K562 (cell line): ENCODE measurements at regions not wholly inside any gene's neighbourhood (a gene's known extent, or its start where the extent isn't known, plus 50 kb on each side); places are given as distances from the start of the nearest gene placed in this dataset.

Source experiments
- ATAC-seq: fragments of 200-7000 bp; cut with Tn5 transposase; 3 replicates; pipeline ENCODE4 v1.9.1; 2020; ENCODE audit warnings: moderate library complexity
- BruUV-seq: library from RNA; stranded (reverse); fragments of 400-500 nt; replicated peaks from 2 replicates; lab custom pipeline; 2021; lab: Mats Ljungman, UMichigan
- CTCF ChIA-PET: fragments of 300-600 bp; formaldehyde crosslinking; extraction: SDS; loops from one replicate; lab custom pipeline; 2021; ENCODE audit warnings: low intra/inter-chr PET ratio; lab: Yijun Ruan, JAX
- POLR2A ChIA-PET: fragments of 300-600, 350-650 bp; sonication (Branson Sonifier 250); formaldehyde crosslinking; extraction: SDS; loops from one replicate; lab custom pipeline; 2021; ENCODE audit warnings: antibody characterized with exemption, inconsistent platforms; lab: Yijun Ruan, JAX
- DNase-seq, 4 experiments: peaks; one replicate each; pipeline versions ENCODE4 v3.0.0 to v3.0.0-alpha.2; 2011 to 2018; ENCODE audit warnings: low spot score in 3 of 4, mixed read lengths in 3 of 4; ENCODE audit errors: extremely low read depth in 1 of 4
- FAIRE-seq: peaks from 2 replicates; lab custom pipeline; 2011; peaks lifted over from hg19 to GRCh38; lab: Jason Lieb, UNC
- H2AFZ ChIP-seq: 2 replicates; pipeline ENCODE4 v1.6.0; 2011; ENCODE audit warnings: low read depth, low read length, control low read depth, inconsistent platforms
- H3K27ac ChIP-seq: fragments of 200-600 bp; 3 replicates; pipeline ENCODE4 v1.8.0; 2011; ENCODE audit warnings: low read depth, mild to moderate bottlenecking, control low read depth, inconsistent platforms, low read length, moderate library complexity, mixed read lengths; ENCODE audit errors: extremely low read depth
- H3K27me3 ChIP-seq, 2 experiments: fragments of 300-600 bp in 1 of 2; 2 replicates in 1 of 2; 3 replicates in 1 of 2; pipeline versions ENCODE4 v1.6.0 to v1.8.0; 2011; ENCODE audit warnings: inconsistent platforms in 2 of 2, low read length in 2 of 2, mild to moderate bottlenecking in 1 of 2, mixed read lengths in 1 of 2, moderate library complexity in 1 of 2; ENCODE audit not compliant: control insufficient read depth in 2 of 2, insufficient read depth in 2 of 2
- H3K36me3 ChIP-seq: fragments of 300-600 bp; 3 replicates; pipeline ENCODE4 v1.8.0; 2011; ENCODE audit warnings: mild to moderate bottlenecking, low read length, inconsistent platforms; ENCODE audit not compliant: control insufficient read depth, insufficient read depth
- H3K4me1 ChIP-seq, 2 experiments: fragments of 200-600 bp in 1 of 2; replicated peaks in 1 of 2; 2 replicates in 1 of 2; 3 replicates in 1 of 2; pipeline versions ENCODE4 v1.5.1 to v1.8.0; 2011; ENCODE audit warnings: inconsistent platforms in 2 of 2, low read length in 2 of 2, mild to moderate bottlenecking in 1 of 2, mixed read lengths in 1 of 2, moderate library complexity in 1 of 2; ENCODE audit not compliant: control insufficient read depth in 2 of 2, insufficient read depth in 2 of 2
- H3K4me2 ChIP-seq: 2 replicates; pipeline ENCODE4 v1.6.1; 2011; ENCODE audit warnings: low read length, control low read depth, inconsistent platforms, mixed read lengths; ENCODE audit not compliant: insufficient read depth
- H3K4me3 ChIP-seq: fragments of 200-600 bp; sonication (generic), shearing (Covaris generic); 2 replicates; pipeline ENCODE4 v1.5.1; 2016; ENCODE audit warnings: control low read depth, inconsistent platforms
- H3K79me2 ChIP-seq: fragments of 200-600 bp; 3 replicates; pipeline ENCODE4 v1.8.0; 2011; ENCODE audit warnings: low read length, inconsistent platforms; ENCODE audit not compliant: control insufficient read depth, insufficient read depth
- H3K9ac ChIP-seq, 2 experiments: 2 replicates each; pipeline versions ENCODE4 v1.6.0 to v1.6.1; 2011; ENCODE audit warnings: low read depth in 2 of 2, low read length in 2 of 2, control low read depth in 1 of 2, inconsistent platforms in 1 of 2, mild to moderate bottlenecking in 1 of 2, mixed read lengths in 1 of 2; ENCODE audit not compliant: insufficient read depth in 1 of 2
- H3K9me1 ChIP-seq: one replicate; pipeline ENCODE4 v1.6.0; 2011; ENCODE audit warnings: inconsistent platforms, mild to moderate bottlenecking, low read length, moderate library complexity; ENCODE audit not compliant: control insufficient read depth, insufficient read depth
- H3K9me3 ChIP-seq: replicated peaks from 2 replicates; pipeline ENCODE4 v1.5.1; 2011; ENCODE audit warnings: low read depth, low read length, inconsistent platforms; ENCODE audit not compliant: control insufficient read depth, insufficient read depth
- H4K20me1 ChIP-seq: replicated peaks from 2 replicates; pipeline ENCODE4 v1.6.1; 2011; ENCODE audit warnings: low read length, inconsistent platforms, mixed read lengths; ENCODE audit not compliant: control insufficient read depth, insufficient read depth
- CBX3 ChIP-seq, 2 experiments: IDR thresholded peaks; 1 replicate in 1 of 2; 2 replicates in 1 of 2; pipeline ENCODE4 v1.6.1; 2012; ENCODE audit warnings: inconsistent platforms in 2 of 2, low read length in 2 of 2, borderline replicate concordance in 1 of 2, control low read depth in 1 of 2
- CHD4 ChIP-seq: fragments of 200-600 bp; sonication (generic); IDR thresholded peaks from 3 replicates; pipeline ENCODE4 v1.6.1; 2012; ENCODE audit warnings: low read depth, mild to moderate bottlenecking, mixed read lengths, low read length, inconsistent platforms; ENCODE audit not compliant: insufficient read depth, insufficient replicate concordance, poor library complexity, severe bottlenecking
- DDX20 ChIP-seq: fragments of 450-650 bp; IDR thresholded peaks from 2 replicates; pipeline ENCODE4 v1.6.1; 2016; ENCODE audit warnings: missing genetic modification characterization, low read depth, mild to moderate bottlenecking, missing compliant biosample characterization, moderate library complexity
- JUN ChIP-seq, 2 experiments: sonication (generic) in 1 of 2; formaldehyde crosslinking in 1 of 2; IDR thresholded peaks; 2 replicates each; pipeline versions ENCODE4 v1.6.1 to v1.8.0; 2012 to 2022; ENCODE audit warnings: borderline replicate concordance in 2 of 2, mild to moderate bottlenecking in 2 of 2, improper control_type of control experiment in 1 of 2, low read depth in 1 of 2, low read length in 1 of 2, missing genetic modification reagents in 1 of 2
- MTA3 ChIP-seq: fragments of 450-650 bp; formaldehyde crosslinking; IDR thresholded peaks from 2 replicates; pipeline ENCODE4 v1.6.1; 2017; ENCODE audit warnings: mild to moderate bottlenecking, borderline replicate concordance
- NONO ChIP-seq, 2 experiments: fragments of 200-400 bp in 1 of 2; fragments of 450-650 bp in 1 of 2; formaldehyde crosslinking in 1 of 2; IDR thresholded peaks; 2 replicates each; pipeline ENCODE4 v1.6.1; 2017; ENCODE audit warnings: low read depth in 2 of 2, mild to moderate bottlenecking in 2 of 2, moderate library complexity in 2 of 2, low read length in 1 of 2
- POLR2AphosphoS5 ChIP-seq: IDR thresholded peaks from 2 replicates; pipeline ENCODE4 v1.6.1; 2011; ENCODE audit warnings: mild to moderate bottlenecking, low read depth, low read length, moderate library complexity; ENCODE audit not compliant: control insufficient read depth, insufficient read depth
- TARDBP ChIP-seq: fragments of 450-650 bp; IDR thresholded peaks from 2 replicates; pipeline ENCODE4 v1.6.1; 2016
- ZFP30 ChIP-seq: fragments of 250-450 bp; sonication (Bioruptor Pico); IDR thresholded peaks from 2 replicates; pipeline ENCODE4 v1.8.0; 2022; ENCODE audit warnings: moderate library complexity, mild to moderate bottlenecking, inconsistent platforms, borderline replicate concordance
- ZNF124 ChIP-seq: sonication (generic); formaldehyde crosslinking; IDR thresholded peaks from 2 replicates; pipeline ENCODE4 v1.8.1; 2022; ENCODE audit warnings: missing genetic modification reagents
- ZNF445 ChIP-seq: fragments of 250-450 bp; sonication (Bioruptor Pico); IDR thresholded peaks from 2 replicates; pipeline ENCODE4 v1.4.0; 2020; ENCODE audit warnings: low read depth, mild to moderate bottlenecking, moderate library complexity
- WGBS: fragments of 100-300 bp; shearing (Covaris generic); methylation state at CpG from one replicate; pipeline ENCODE4 v1.1.6; 2016; ENCODE audit warnings: low coverage, mixed read lengths; ENCODE audit not compliant: insufficient coverage; ENCODE audit errors: missing lambda C conversion rate; 5-methylcytosine and 5-hydroxymethylcytosine counted together
- in situ Hi-C: fragments of 300-500 bp; cut with MboI; formaldehyde crosslinking; loops from 4 replicates; pipeline ENCODE4 v1.15.0; 2018; ENCODE audit warnings: inconsistent platforms, mixed read lengths
- intact Hi-C: fragments of 100-400 bp; cut with micrococcal nuclease; formaldehyde crosslinking; loops from 2 replicates; pipeline ENCODE4 v1.14.2; 2022
- TF ChIP-seq, protein P1 (sequence below): sonication (generic); formaldehyde crosslinking; IDR thresholded peaks from 2 replicates; pipeline ENCODE4 v1.8.1; 2022; ENCODE audit warnings: missing genetic modification reagents
- TF ChIP-seq, protein P2 (sequence below): sonication (generic); formaldehyde crosslinking; IDR thresholded peaks from 2 replicates; pipeline ENCODE4 v1.8.1; 2023; ENCODE audit warnings: mild to moderate bottlenecking, missing genetic modification reagents, moderate library complexity
- TF ChIP-seq, protein P3 (sequence below), 2 experiments: fragments of 450-650 bp; IDR thresholded peaks; 2 replicates each; pipeline ENCODE4 v1.6.1; 2018; ENCODE audit warnings: mild to moderate bottlenecking in 2 of 2, low read depth in 1 of 2; ENCODE audit not compliant: partially characterized antibody in 2 of 2

GRCh38 chr6:126513198-126513597 is 173.3 kb downstream of the CENPW start (continued):
- TF ChIP-seq, protein P1, sequence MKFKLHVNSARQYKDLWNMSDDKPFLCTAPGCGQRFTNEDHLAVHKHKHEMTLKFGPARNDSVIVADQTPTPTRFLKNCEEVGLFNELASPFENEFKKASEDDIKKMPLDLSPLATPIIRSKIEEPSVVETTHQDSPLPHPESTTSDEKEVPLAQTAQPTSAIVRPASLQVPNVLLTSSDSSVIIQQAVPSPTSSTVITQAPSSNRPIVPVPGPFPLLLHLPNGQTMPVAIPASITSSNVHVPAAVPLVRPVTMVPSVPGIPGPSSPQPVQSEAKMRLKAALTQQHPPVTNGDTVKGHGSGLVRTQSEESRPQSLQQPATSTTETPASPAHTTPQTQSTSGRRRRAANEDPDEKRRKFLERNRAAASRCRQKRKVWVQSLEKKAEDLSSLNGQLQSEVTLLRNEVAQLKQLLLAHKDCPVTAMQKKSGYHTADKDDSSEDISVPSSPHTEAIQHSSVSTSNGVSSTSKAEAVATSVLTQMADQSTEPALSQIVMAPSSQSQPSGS = no peak
- no peak for TF ChIP-seq ZNF124 (CRISPR knock-in tag)
- no peak for TF ChIP-seq ZNF445 (CRISPR knock-in tag)

GRCh38 chr6:126516411-126516810 is 176.5 kb downstream of the CENPW start:
- Histone ChIP-seq H3K9me3 (no peaks in the 10 kb centered on the region), H3K27me3 (no peaks in the 10 kb centered on the region), H3K4me2 (no peak overlapping the region), H3K36me3 (no peaks in the 10 kb centered on the region), H4K20me1 (no peaks in the 10 kb centered on the region), H2AFZ (no peak overlapping the region), H3K4me1 (no peaks in the 10 kb centered on the region), H3K4me3 (no peak overlapping the region), H3K27ac (no peak overlapping the region), H3K9me1 (no peaks in the 10 kb centered on the region), H3K79me2 (no peaks in the 10 kb centered on the region), H3K9ac (no peak overlapping the region)
- no peak for ATAC-seq
- DNase-seq = no peak
- intact Hi-C loops (no loop called here), in situ Hi-C loops (no loop called here)
- ChIA-PET CTCF (no interaction called here), POLR2A (no interaction called here)
- no peak for FAIRE-seq
- 0% methylated on average over 1 of the region's 1 CpG for WGBS
- BruUV-seq = no TSS peak
- TF ChIP-seq DDX20 (tag) = no peak
- no peak for TF ChIP-seq JUN (IDR thresholded peaks at IDR 0.05; ENCODE audit: borderline replicate concordance, low read depth, low read length)
- no peak for TF ChIP-seq JUN (CRISPR knock-in tag; IDR thresholded peaks at IDR 0.05; ENCODE audit: borderline replicate concordance)
- TF ChIP-seq TARDBP = no peak
- no peak for TF ChIP-seq ZFP30 (CRISPR knock-in tag)
- no peak for TF ChIP-seq MTA3
- TF ChIP-seq POLR2AphosphoS5 = no peak
- TF ChIP-seq, protein P2, sequence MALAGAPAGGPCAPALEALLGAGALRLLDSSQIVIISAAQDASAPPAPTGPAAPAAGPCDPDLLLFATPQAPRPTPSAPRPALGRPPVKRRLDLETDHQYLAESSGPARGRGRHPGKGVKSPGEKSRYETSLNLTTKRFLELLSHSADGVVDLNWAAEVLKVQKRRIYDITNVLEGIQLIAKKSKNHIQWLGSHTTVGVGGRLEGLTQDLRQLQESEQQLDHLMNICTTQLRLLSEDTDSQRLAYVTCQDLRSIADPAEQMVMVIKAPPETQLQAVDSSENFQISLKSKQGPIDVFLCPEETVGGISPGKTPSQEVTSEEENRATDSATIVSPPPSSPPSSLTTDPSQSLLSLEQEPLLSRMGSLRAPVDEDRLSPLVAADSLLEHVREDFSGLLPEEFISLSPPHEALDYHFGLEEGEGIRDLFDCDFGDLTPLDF = no peak
- no peak for TF ChIP-seq CHD4
- TF ChIP-seq NONO (IDR thresholded peaks at IDR 0.05; ENCODE audit: low read depth in 2 of 2, low read length in 1 of 2) = no peak
- no peak for TF ChIP-seq CBX3 (IDR thresholded peaks at IDR 0.05; ENCODE audit: borderline replicate concordance in 1 of 2, low read length in 2 of 2)
- TF ChIP-seq, protein P3, sequence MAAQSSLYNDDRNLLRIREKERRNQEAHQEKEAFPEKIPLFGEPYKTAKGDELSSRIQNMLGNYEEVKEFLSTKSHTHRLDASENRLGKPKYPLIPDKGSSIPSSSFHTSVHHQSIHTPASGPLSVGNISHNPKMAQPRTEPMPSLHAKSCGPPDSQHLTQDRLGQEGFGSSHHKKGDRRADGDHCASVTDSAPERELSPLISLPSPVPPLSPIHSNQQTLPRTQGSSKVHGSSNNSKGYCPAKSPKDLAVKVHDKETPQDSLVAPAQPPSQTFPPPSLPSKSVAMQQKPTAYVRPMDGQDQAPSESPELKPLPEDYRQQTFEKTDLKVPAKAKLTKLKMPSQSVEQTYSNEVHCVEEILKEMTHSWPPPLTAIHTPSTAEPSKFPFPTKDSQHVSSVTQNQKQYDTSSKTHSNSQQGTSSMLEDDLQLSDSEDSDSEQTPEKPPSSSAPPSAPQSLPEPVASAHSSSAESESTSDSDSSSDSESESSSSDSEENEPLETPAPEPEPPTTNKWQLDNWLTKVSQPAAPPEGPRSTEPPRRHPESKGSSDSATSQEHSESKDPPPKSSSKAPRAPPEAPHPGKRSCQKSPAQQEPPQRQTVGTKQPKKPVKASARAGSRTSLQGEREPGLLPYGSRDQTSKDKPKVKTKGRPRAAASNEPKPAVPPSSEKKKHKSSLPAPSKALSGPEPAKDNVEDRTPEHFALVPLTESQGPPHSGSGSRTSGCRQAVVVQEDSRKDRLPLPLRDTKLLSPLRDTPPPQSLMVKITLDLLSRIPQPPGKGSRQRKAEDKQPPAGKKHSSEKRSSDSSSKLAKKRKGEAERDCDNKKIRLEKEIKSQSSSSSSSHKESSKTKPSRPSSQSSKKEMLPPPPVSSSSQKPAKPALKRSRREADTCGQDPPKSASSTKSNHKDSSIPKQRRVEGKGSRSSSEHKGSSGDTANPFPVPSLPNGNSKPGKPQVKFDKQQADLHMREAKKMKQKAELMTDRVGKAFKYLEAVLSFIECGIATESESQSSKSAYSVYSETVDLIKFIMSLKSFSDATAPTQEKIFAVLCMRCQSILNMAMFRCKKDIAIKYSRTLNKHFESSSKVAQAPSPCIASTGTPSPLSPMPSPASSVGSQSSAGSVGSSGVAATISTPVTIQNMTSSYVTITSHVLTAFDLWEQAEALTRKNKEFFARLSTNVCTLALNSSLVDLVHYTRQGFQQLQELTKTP (IDR thresholded peaks at IDR 0.05; ENCODE audit: low read depth in 1 of 2, partially characterized antibody in 2 of 2) = no peak
